ENCODE measurements at regions not wholly inside any gene's neighbourhood (a gene's known extent, or its start where the extent isn't known, plus 50 kb on each side); places are given as distances from the start of the nearest gene placed in this dataset.

- H3K27ac ChIP-seq (ENCODE audit: poor library complexity, severe bottlenecking): no peak overlapping the region
Measured at GRCh38 chr16:26993963-26994362, 72.8 kb upstream of the C16orf82 start.

GRCh38 chr16:26995522-26995921 lies 71.2 kb upstream of the C16orf82 start:
- ATAC-seq (ENCODE audit: low read depth) (no peak), DNase-seq (ENCODE audit: low spot score) (no peak)
- Histone ChIP-seq H3K27me3 (ENCODE audit: insufficient read depth, poor library complexity, severe bottlenecking) (peaks cover 3% of the 10 kb centered on the region), H3K4me3 (ENCODE audit: severe bottlenecking) (no peak overlapping the region), H3K9me3 (ENCODE audit: severe bottlenecking) (no peaks in the 10 kb centered on the region), H3K27ac (ENCODE audit: poor library complexity, severe bottlenecking) (no peak overlapping the region), H3K4me1 (ENCODE audit: insufficient read depth, poor library complexity, severe bottlenecking) (no peaks in the 10 kb centered on the region), H3K36me3 (ENCODE audit: low read depth) (no peaks in the 10 kb centered on the region)
- TF ChIP-seq CTCF (IDR thresholded peaks at IDR 0.05; ENCODE audit: poor library complexity, severe bottlenecking): no peak

More at GRCh38 chr16:26993963-26994362, 72.8 kb upstream of the C16orf82 start:
- Histone ChIP-seq H3K36me3 (ENCODE audit: low read depth) (no peaks in the 10 kb centered on the region), H3K4me1 (ENCODE audit: insufficient read depth, poor library complexity, severe bottlenecking) (no peaks in the 10 kb centered on the region), H3K9me3 (ENCODE audit: severe bottlenecking) (no peaks in the 10 kb centered on the region), H3K4me3 (ENCODE audit: severe bottlenecking) (no peak overlapping the region), H3K27me3 (ENCODE audit: insufficient read depth, poor library complexity, severe bottlenecking) (peaks cover 3% of the 10 kb centered on the region)
- no peak for TF ChIP-seq CTCF (IDR thresholded peaks at IDR 0.05; ENCODE audit: poor library complexity, severe bottlenecking)
- no peak for DNase-seq (ENCODE audit: low spot score)
- no peak for ATAC-seq (ENCODE audit: low read depth)

GRCh38 chr16:27005386-27005785 lies 61.3 kb upstream of the C16orf82 start:
- H3K4me3 ChIP-seq (ENCODE audit: severe bottlenecking): no peak overlapping the region
- no peaks in the 10 kb centered on the region for H3K9me3 ChIP-seq (ENCODE audit: severe bottlenecking)
- no peak for TF ChIP-seq CTCF (IDR thresholded peaks at IDR 0.05; ENCODE audit: poor library complexity, severe bottlenecking)
- no peaks in the 10 kb centered on the region for H3K4me1 ChIP-seq (ENCODE audit: insufficient read depth, poor library complexity, severe bottlenecking)
- DNase-seq (ENCODE audit: low spot score) (no peak), ATAC-seq (ENCODE audit: low read depth) (no peak)
- H3K36me3 ChIP-seq (ENCODE audit: low read depth): no peaks in the 10 kb centered on the region
- no peaks in the 10 kb centered on the region for H3K27me3 ChIP-seq (ENCODE audit: insufficient read depth, poor library complexity, severe bottlenecking)
- no peak overlapping the region for H3K27ac ChIP-seq (ENCODE audit: poor library complexity, severe bottlenecking)

Data from RWPE2 (cell line).